IPS DF 6.9 (cell line): ENCODE measurements at regions not wholly inside any gene's neighbourhood (a gene's known extent, or its start where the extent isn't known, plus 50 kb on each side); places are given as distances from the start of the nearest gene placed in this dataset.

Experiments
- DNase-seq: peaks from one replicate; pipeline ENCODE4 v3.0.0-alpha.2; 2013; ENCODE audit warnings: low read depth, low spot score
- H3K27ac ChIP-seq: one replicate; pipeline ENCODE4 v1.5.1; 2013; ENCODE audit warnings: low read length, control low read depth
- H3K27me3 ChIP-seq: 2 replicates; pipeline ENCODE4 v1.6.1; 2013; ENCODE audit warnings: mild to moderate bottlenecking, low read length; ENCODE audit not compliant: control insufficient read depth, insufficient read depth
- H3K36me3 ChIP-seq: 2 replicates; pipeline ENCODE4 v1.6.1; 2013; ENCODE audit warnings: low read length; ENCODE audit not compliant: control insufficient read depth, insufficient read depth
- H3K4me1 ChIP-seq: 2 replicates; pipeline ENCODE4 v1.6.1; 2013; ENCODE audit warnings: low read length; ENCODE audit not compliant: control insufficient read depth, insufficient read depth
- H3K4me3 ChIP-seq: 2 replicates; pipeline ENCODE4 v1.5.1; 2013; ENCODE audit warnings: mild to moderate bottlenecking, low read length
- H3K9me3 ChIP-seq: 2 replicates; pipeline ENCODE4 v1.6.1; 2013; ENCODE audit warnings: low read length, inconsistent platforms; ENCODE audit not compliant: control insufficient read depth, insufficient read depth
- WGBS: extraction: QIAGEN DNeasy Blood & Tissue Kit; methylation state at CpG from one replicate; pipeline ENCODE4 v1.1.7; 2013; ENCODE audit warnings: mixed read lengths, missing lambda C conversion rate; ENCODE audit not compliant: insufficient read length, insufficient coverage; 5-methylcytosine and 5-hydroxymethylcytosine counted together

GRCh38 chr9:26418480-26418879 is 474.1 kb downstream of the CAAP1 start:
- DNase-seq = no peak
- WGBS = no CpG with 5 or more reads among the region's 3 CpGs
- Histone ChIP-seq H3K27me3 (no peaks in the 10 kb centered on the region), H3K36me3 (no peaks in the 10 kb centered on the region), H3K27ac (no peak overlapping the region), H3K4me3 (no peak overlapping the region), H3K9me3 (no peaks in the 10 kb centered on the region), H3K4me1 (no peaks in the 10 kb centered on the region)

GRCh38 chr9:26415528-26415927 is 477.1 kb downstream of the CAAP1 start:
- H3K9me3 ChIP-seq = no peaks in the 10 kb centered on the region
- no peaks in the 10 kb centered on the region for H3K36me3 ChIP-seq
- H3K27me3 ChIP-seq = no peaks in the 10 kb centered on the region
- no peaks in the 10 kb centered on the region for H3K4me1 ChIP-seq
- WGBS = no CpG with 5 or more reads among the region's 3 CpGs
- H3K4me3 ChIP-seq = no peak overlapping the region
- DNase-seq = no peak
- H3K27ac ChIP-seq = no peak overlapping the region

GRCh38 chr9:26413611-26414010 is 479.0 kb downstream of the CAAP1 start:
- no peaks in the 10 kb centered on the region for H3K36me3 ChIP-seq
- H3K27me3 ChIP-seq = no peaks in the 10 kb centered on the region
- no peaks in the 10 kb centered on the region for H3K4me1 ChIP-seq
- WGBS = no CpG with 5 or more reads among the region's 4 CpGs
- DNase-seq = no peak
- no peak overlapping the region for H3K27ac ChIP-seq
- no peak overlapping the region for H3K4me3 ChIP-seq
- no peaks in the 10 kb centered on the region for H3K9me3 ChIP-seq

- Histone ChIP-seq H3K36me3 (no peaks in the 10 kb centered on the region), H3K4me1 (no peaks in the 10 kb centered on the region), H3K27ac (no peak overlapping the region), H3K9me3 (no peaks in the 10 kb centered on the region), H3K27me3 (no peaks in the 10 kb centered on the region), H3K4me3 (no peak overlapping the region)
- DNase-seq = no peak
- 100% methylated on average over 1 of the region's 1 CpG for WGBS
Measured at GRCh38 chr9:26412446-26412845, 480.2 kb downstream of the CAAP1 start.

- Histone ChIP-seq H3K9me3 (no peaks in the 10 kb centered on the region), H3K4me3 (no peak overlapping the region), H3K27me3 (no peaks in the 10 kb centered on the region), H3K27ac (no peak overlapping the region), H3K4me1 (no peaks in the 10 kb centered on the region), H3K36me3 (no peaks in the 10 kb centered on the region)
- no peak for DNase-seq
- no CpG with 5 or more reads among the region's 2 CpGs for WGBS
Measured at GRCh38 chr9:26406676-26407075, 485.9 kb downstream of the CAAP1 start.

GRCh38 chr9:26399556-26399955 is 493.0 kb downstream of the CAAP1 start:
- DNase-seq = no peak
- no peaks in the 10 kb centered on the region for H3K4me1 ChIP-seq
- no peak overlapping the region for H3K27ac ChIP-seq
- WGBS = no CpG with 5 or more reads among the region's 4 CpGs
- H3K9me3 ChIP-seq = no peaks in the 10 kb centered on the region
- H3K36me3 ChIP-seq = no peaks in the 10 kb centered on the region
- no peaks in the 10 kb centered on the region for H3K27me3 ChIP-seq
- H3K4me3 ChIP-seq = no peak overlapping the region

GRCh38 chr9:26394025-26394424 is 498.6 kb downstream of the CAAP1 start:
- H3K4me1 ChIP-seq = no peaks in the 10 kb centered on the region
- H3K36me3 ChIP-seq = no peaks in the 10 kb centered on the region
- no peak overlapping the region for H3K27ac ChIP-seq
- no peaks in the 10 kb centered on the region for H3K27me3 ChIP-seq
- no peaks in the 10 kb centered on the region for H3K9me3 ChIP-seq
- WGBS = no CpG with 5 or more reads among the region's 1 CpG
- no peak for DNase-seq
- H3K4me3 ChIP-seq = no peak overlapping the region

GRCh38 chr9:26392639-26393038 is 500.0 kb downstream of the CAAP1 start:
- no peaks in the 10 kb centered on the region for H3K27me3 ChIP-seq
- H3K36me3 ChIP-seq = no peaks in the 10 kb centered on the region
- H3K9me3 ChIP-seq = no peaks in the 10 kb centered on the region
- no peaks in the 10 kb centered on the region for H3K4me1 ChIP-seq
- no peak for DNase-seq
- H3K4me3 ChIP-seq = no peak overlapping the region
- H3K27ac ChIP-seq = no peak overlapping the region

- no CpG with 5 or more reads among the region's 4 CpGs for WGBS
- Histone ChIP-seq H3K27me3 (no peaks in the 10 kb centered on the region), H3K9me3 (no peaks in the 10 kb centered on the region), H3K36me3 (no peaks in the 10 kb centered on the region), H3K4me3 (no peak overlapping the region), H3K4me1 (no peaks in the 10 kb centered on the region), H3K27ac (no peak overlapping the region)
- DNase-seq = no peak
Measured at GRCh38 chr9:26391036-26391435, 501.6 kb downstream of the CAAP1 start.

GRCh38 chr9:26375448-26375847 is 517.2 kb downstream of the CAAP1 start:
- no CpG with 5 or more reads among the region's 2 CpGs for WGBS
- DNase-seq = no peak
- no peaks in the 10 kb centered on the region for H3K9me3 ChIP-seq

GRCh38 chr9:26373616-26374015 is 519.0 kb downstream of the CAAP1 start:
- Histone ChIP-seq H3K9me3 (no peaks in the 10 kb centered on the region), H3K27me3 (no peaks in the 10 kb centered on the region), H3K36me3 (no peaks in the 10 kb centered on the region), H3K4me3 (no peak overlapping the region), H3K27ac (no peak overlapping the region), H3K4me1 (no peaks in the 10 kb centered on the region)
- no peak for DNase-seq
- no CpG with 5 or more reads among the region's 2 CpGs for WGBS

More at GRCh38 chr9:26375448-26375847, 517.2 kb downstream of the CAAP1 start:
- Histone ChIP-seq H3K36me3 (no peaks in the 10 kb centered on the region), H3K27me3 (no peaks in the 10 kb centered on the region), H3K4me1 (no peaks in the 10 kb centered on the region), H3K27ac (no peak overlapping the region), H3K4me3 (no peak overlapping the region)
